Heart right ventricle (tissue), 16 donors: ENCODE measurements at regions not wholly inside any gene's neighbourhood (a gene's known extent, or its start where the extent isn't known, plus 50 kb on each side); places are given as distances from the start of the nearest gene placed in this dataset.

Experiments
- ATAC-seq, 8 donors: fragments of 200-7000 bp; cut with Tn5 transposase; one replicate each; pipeline ENCODE4 v1.9.1; 2020; ENCODE audit warnings: mild to moderate bottlenecking in 8 of 8, moderate library complexity in 8 of 8, moderate number of reproducible peaks in 1 of 8
- DNase-seq, 2 donors: peaks; one replicate each; pipeline ENCODE4 v3.0.0-alpha.2; 2020
- H3K27ac ChIP-seq, 10 donors: fragments of 200-600 bp; sonication (generic) in 2 of 10; one replicate each; pipeline versions ENCODE4 v1.5.0 to v1.8.0; 2020 to 2022; ENCODE audit warnings: mild to moderate bottlenecking in 3 of 10
- H3K27me3 ChIP-seq, 7 donors: fragments of 200-600 bp; one replicate each; pipeline ENCODE4 v1.8.0; 2021 to 2022; ENCODE audit warnings: mild to moderate bottlenecking in 2 of 7
- H3K36me3 ChIP-seq, 9 donors: fragments of 200-600 bp; sonication (generic) in 1 of 9; one replicate each; pipeline versions ENCODE4 v1.5.0 to v1.8.0; 2020 to 2022; ENCODE audit warnings: mild to moderate bottlenecking in 2 of 9
- H3K4me1 ChIP-seq, 9 donors: fragments of 200-600 bp; sonication (generic) in 1 of 9; one replicate each; pipeline versions ENCODE4 v1.5.0 to v1.8.0; 2020 to 2022; ENCODE audit warnings: mild to moderate bottlenecking in 4 of 9
- H3K4me3 ChIP-seq, 10 donors: fragments of 200-600 bp; sonication (generic) in 2 of 10; one replicate each; pipeline versions ENCODE4 v1.5.0 to v1.8.0; 2020 to 2022; ENCODE audit warnings: mild to moderate bottlenecking in 7 of 10, moderate library complexity in 2 of 10
- H3K9me3 ChIP-seq, 11 donors: fragments of 200-600 bp in 10 of 11; sonication (generic) in 2 of 11; one replicate each; pipeline versions ENCODE4 v1.5.0 to v1.8.0; 2013 to 2022; ENCODE audit warnings: mild to moderate bottlenecking in 2 of 11, control low read depth in 1 of 11, moderate library complexity in 1 of 11
- WGBS, 2 donors: extraction: QIAGEN DNeasy Blood & Tissue Kit; methylation state at CpG; one replicate each; pipeline ENCODE4 v1.1.7; 2013; ENCODE audit warnings: inconsistent platforms in 1 of 2; 5-methylcytosine and 5-hydroxymethylcytosine counted together
- intact Hi-C, 10 donors: fragments of 100-400 bp; cut with DNase I; formaldehyde crosslinking; loops; one replicate each; pipeline versions ENCODE4 v1.11.1 to v1.14.2; 2022
- TF ChIP-seq, protein P1 (sequence below), 9 donors: fragments of 200-600 bp; sonication (generic) in 2 of 9; IDR thresholded peaks; one replicate each; pipeline versions ENCODE4 v1.5.0 to v1.8.0; 2021 to 2022; ENCODE audit warnings: antibody characterized with exemption in 9 of 9, mild to moderate bottlenecking in 5 of 9, moderate library complexity in 1 of 9
- donor health status: Arrhythmogenic right ventricular cardiomyopathy.
- donor health status: ischemic (EF 13 %, LVEDD 7.1; RV severe dilation, severe dysfunction).
- donor health status: healthy with polysubstance abuse.
- donor health status: DM: no; HTN: yes; CAD: no.
- donor health status: DM: no; HTN: no; CAD: no.
- donor health status: ischemic (EF 25% LVEDD 6.9; RV normal size, moderate dysfunction).
- donor health status: ischemic (EF 25% LVEDD 5.7; RV mildly dilated, moderate dysfunction).
- donor health status: healthy.
- donor health status: DM: yes; HTN: yes; CAD: no.
- donor health status: Ischemic cardiomyopathy.
- donor health status: ischemic (EF 35%, LVEDD 5.7; RV mildly dilated, moderate dysfunction).
- donor health status: nonischemic (EF 11% LVEDD 7.7; RV severe dilation, severe dysfunction).
- donor health status: DM: yes; HTN: yes; CAD: no.
- donor health status: PGD.
- donor health status: ischemic (EF 29% LVEDD 5.4; RV normal size, mild dysfunction).
- donor health status: nonischemic (EF 23%, LVEDD 6.1; RV moderate dilation, normal function).

GRCh38 chr1:177487481-177487880 is 316.7 kb downstream of the BRINP2 start:
- ATAC-seq (no peak), DNase-seq (no peak)
- Histone ChIP-seq H3K27me3 (peaks cover 0 to 40% (median 12%) of the 10 kb centered on the region in 7 donors), H3K9me3 (peaks cover 0 to 3% (median 0%) of the 10 kb centered on the region in 11 donors), H3K36me3 (no peaks in the 10 kb centered on the region), H3K4me1 (no peaks in the 10 kb centered on the region), H3K4me3 (no peak overlapping the region), H3K27ac (no peak overlapping the region)
- intact Hi-C loops = no loop called here
- WGBS, 2 donors = 36 to 58% methylated on average over 1 of the region's 1 CpG
- TF ChIP-seq, protein P1, sequence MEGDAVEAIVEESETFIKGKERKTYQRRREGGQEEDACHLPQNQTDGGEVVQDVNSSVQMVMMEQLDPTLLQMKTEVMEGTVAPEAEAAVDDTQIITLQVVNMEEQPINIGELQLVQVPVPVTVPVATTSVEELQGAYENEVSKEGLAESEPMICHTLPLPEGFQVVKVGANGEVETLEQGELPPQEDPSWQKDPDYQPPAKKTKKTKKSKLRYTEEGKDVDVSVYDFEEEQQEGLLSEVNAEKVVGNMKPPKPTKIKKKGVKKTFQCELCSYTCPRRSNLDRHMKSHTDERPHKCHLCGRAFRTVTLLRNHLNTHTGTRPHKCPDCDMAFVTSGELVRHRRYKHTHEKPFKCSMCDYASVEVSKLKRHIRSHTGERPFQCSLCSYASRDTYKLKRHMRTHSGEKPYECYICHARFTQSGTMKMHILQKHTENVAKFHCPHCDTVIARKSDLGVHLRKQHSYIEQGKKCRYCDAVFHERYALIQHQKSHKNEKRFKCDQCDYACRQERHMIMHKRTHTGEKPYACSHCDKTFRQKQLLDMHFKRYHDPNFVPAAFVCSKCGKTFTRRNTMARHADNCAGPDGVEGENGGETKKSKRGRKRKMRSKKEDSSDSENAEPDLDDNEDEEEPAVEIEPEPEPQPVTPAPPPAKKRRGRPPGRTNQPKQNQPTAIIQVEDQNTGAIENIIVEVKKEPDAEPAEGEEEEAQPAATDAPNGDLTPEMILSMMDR (IDR thresholded peaks at IDR 0.05) = no peak

DNA sequence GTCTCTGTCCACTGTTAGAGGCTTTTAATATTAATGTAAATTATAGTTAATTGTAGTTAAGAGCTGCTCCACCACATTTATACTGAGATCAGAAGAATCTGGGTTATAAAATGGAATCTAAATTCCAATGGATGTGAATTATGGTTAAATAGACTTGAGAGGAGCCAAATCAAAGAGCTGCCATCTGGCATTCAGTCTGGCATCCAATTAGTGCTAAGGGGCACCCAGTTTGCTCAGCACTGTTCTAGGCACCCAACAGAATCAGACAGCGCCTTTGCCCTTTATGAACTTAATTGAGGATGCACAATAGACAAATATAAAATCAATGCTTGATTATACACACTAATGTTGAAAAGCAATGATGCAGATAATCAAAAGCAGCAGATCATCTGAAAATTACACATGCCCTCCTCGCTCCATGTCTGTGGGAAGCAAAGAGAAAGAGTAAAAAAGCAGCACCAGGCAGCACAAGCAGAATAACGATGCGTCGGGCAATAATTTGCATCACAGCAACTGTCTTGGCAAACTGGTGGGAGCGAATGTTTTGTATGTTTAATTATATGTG is 310.1 kb downstream of the BRINP2 start:
- WGBS, 2 donors = 88 to 89% methylated on average over 6 of the region's 6 CpGs
- Histone ChIP-seq H3K27ac (no peak overlapping the region), H3K4me1 (no peaks in the 10 kb centered on the region), H3K9me3 (no peaks in the 10 kb centered on the region), H3K4me3 (no peak overlapping the region), H3K36me3 (no peaks in the 10 kb centered on the region), H3K27me3 (peaks cover 0 to 33% (median 19%) of the 10 kb centered on the region in 7 donors)
- no peak for ATAC-seq
- intact Hi-C loops = no loop called here
- TF ChIP-seq, protein P1 (IDR thresholded peaks at IDR 0.05) = no peak
- no peak for DNase-seq

DNA sequence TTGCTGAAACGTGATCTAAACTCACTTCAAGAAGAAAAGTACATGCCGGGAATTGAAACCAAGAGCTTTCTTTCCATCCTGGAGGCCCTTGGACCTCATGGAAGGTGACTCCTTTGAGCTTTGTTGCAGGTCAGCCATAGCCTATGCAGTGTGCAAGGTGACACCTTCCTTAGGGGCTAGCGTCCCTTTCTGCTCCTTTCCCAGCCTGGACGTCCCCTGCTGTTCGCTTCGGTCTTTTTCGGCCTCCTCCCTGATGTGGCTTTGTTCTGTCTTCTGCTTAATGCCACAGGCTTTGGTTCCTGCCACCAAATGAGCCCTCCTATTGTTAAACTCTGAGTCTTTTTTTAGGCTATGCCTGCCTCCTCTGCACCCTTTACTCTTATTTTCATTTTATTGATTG is 308.8 kb downstream of the BRINP2 start:
- TF ChIP-seq, protein P1 (IDR thresholded peaks at IDR 0.05) = no peak
- no peaks in the 10 kb centered on the region for H3K4me1 ChIP-seq
- ATAC-seq (no peak), DNase-seq (no peak)
- no peak overlapping the region for H3K4me3 ChIP-seq
- intact Hi-C loops = no loop called here
- 80 to 87% methylated on average over 7 of the region's 7 CpGs for WGBS, 2 donors
- no peaks in the 10 kb centered on the region for H3K9me3 ChIP-seq
- H3K36me3 ChIP-seq = no peaks in the 10 kb centered on the region
- no peak overlapping the region for H3K27ac ChIP-seq
- peaks cover 0 to 32% (median 23%) of the 10 kb centered on the region in 7 donors for H3K27me3 ChIP-seq

DNA sequence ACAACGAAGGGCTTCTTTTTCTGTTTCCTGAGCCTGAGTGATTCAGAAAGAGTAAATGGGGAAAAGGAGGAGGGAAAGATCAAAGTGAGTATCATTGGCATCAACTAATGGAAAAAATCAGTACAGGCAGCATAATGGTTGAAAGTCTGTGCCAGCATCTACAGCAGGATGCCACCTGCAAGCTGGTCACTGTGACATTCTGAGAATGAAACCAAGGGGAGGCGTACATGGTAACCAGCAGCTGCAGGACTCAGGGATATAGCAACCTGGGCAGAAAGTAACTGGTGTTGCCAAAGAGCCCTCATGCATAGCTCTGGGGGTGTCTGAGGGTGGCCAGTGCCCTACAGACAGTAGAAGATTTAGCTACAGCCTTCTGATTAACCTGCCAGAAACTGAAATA is 305.9 kb downstream of the BRINP2 start:
- DNase-seq (no peak), ATAC-seq (no peak)
- TF ChIP-seq, protein P1 (IDR thresholded peaks at IDR 0.05) = no peak
- no peaks in the 10 kb centered on the region for H3K4me1 ChIP-seq
- 80 to 90% methylated on average over 2 of the region's 2 CpGs for WGBS, 2 donors
- intact Hi-C loops = no loop called here
- no peak overlapping the region for H3K27ac ChIP-seq
- H3K9me3 ChIP-seq = no peaks in the 10 kb centered on the region
- peaks cover 0 to 21% (median 12%) of the 10 kb centered on the region in 7 donors for H3K27me3 ChIP-seq
- H3K36me3 ChIP-seq = no peaks in the 10 kb centered on the region
- H3K4me3 ChIP-seq = no peak overlapping the region
